ENCODE measurements at regions not wholly inside any gene's neighbourhood (a gene's known extent, or its start where the extent isn't known, plus 50 kb on each side); places are given as distances from the start of the nearest gene placed in this dataset.

DNA sequence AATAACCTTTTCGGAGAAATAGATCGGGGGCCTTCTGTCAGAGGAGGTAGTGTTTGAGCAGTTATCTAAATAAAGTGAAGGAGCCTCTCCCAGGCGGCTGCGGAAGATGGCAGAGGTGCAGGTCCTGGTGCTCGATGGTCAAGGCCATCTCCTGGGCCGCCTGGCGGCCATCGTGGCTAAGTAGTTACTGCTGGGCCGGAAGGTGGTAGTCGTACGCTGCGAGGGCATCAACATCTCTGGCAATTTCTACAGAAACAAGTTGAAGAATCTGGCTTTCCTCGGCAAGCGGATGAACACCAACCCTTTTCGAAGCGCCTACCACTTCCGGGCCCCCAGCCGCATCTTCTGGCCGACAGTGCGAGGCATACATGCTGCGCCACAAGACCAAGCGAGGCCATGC is 186.1 kb downstream of the KTN1 start:
- no peak overlapping the region for H2AFZ ChIP-seq (ENCODE audit: low read depth)
- H3K4me1 ChIP-seq (ENCODE audit: low read depth, poor library complexity, severe bottlenecking), result no peaks in the 10 kb centered on the region
- H3K9ac ChIP-seq, result no peak overlapping the region
- no peak overlapping the region for H3K4me3 ChIP-seq (IDR thresholded peaks at IDR 0.05; ENCODE audit: insufficient read depth, low read depth, low read length)
- no peaks in the 10 kb centered on the region for H3K36me3 ChIP-seq (ENCODE audit: insufficient read depth)
- no peaks in the 10 kb centered on the region for H3K79me2 ChIP-seq (ENCODE audit: insufficient read depth, low read depth)
- TF ChIP-seq, protein P1, sequence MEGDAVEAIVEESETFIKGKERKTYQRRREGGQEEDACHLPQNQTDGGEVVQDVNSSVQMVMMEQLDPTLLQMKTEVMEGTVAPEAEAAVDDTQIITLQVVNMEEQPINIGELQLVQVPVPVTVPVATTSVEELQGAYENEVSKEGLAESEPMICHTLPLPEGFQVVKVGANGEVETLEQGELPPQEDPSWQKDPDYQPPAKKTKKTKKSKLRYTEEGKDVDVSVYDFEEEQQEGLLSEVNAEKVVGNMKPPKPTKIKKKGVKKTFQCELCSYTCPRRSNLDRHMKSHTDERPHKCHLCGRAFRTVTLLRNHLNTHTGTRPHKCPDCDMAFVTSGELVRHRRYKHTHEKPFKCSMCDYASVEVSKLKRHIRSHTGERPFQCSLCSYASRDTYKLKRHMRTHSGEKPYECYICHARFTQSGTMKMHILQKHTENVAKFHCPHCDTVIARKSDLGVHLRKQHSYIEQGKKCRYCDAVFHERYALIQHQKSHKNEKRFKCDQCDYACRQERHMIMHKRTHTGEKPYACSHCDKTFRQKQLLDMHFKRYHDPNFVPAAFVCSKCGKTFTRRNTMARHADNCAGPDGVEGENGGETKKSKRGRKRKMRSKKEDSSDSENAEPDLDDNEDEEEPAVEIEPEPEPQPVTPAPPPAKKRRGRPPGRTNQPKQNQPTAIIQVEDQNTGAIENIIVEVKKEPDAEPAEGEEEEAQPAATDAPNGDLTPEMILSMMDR (conservative IDR thresholded peaks at IDR 0.05; ENCODE audit: low read depth, low read length), result no peak
- H4K20me1 ChIP-seq (ENCODE audit: insufficient read depth), result no peaks in the 10 kb centered on the region
- H3K27me3 ChIP-seq (ENCODE audit: insufficient read depth, low read depth), result no peaks in the 10 kb centered on the region
- H3K4me2 ChIP-seq, result no peak overlapping the region
- no peak overlapping the region for H3K27ac ChIP-seq

DNA sequence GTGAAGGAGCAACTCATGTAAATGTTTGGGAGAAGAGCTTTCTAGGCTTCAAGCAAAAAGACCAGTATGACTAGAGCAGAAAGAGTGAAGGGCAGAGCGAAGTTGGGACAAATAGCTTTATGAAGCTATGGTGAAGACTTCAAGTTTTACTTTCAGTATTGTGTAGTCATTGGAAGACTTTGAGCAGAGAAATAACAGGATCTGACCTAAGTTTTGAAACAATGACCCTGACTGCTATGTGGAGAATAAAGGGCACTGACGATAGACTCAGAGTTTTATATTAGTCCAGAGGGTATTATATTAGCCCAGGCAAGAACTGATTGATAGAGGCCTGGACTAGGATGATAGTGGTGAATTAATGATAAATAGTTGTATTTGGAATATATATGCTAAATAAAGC is 187.3 kb downstream of the KTN1 start:
- Histone ChIP-seq H4K20me1 (ENCODE audit: insufficient read depth) (no peaks in the 10 kb centered on the region), H3K4me3 (IDR thresholded peaks at IDR 0.05; ENCODE audit: insufficient read depth, low read depth, low read length) (no peak overlapping the region), H3K27me3 (ENCODE audit: insufficient read depth, low read depth) (no peaks in the 10 kb centered on the region), H3K79me2 (ENCODE audit: insufficient read depth, low read depth) (no peaks in the 10 kb centered on the region), H3K4me2 (no peak overlapping the region), H2AFZ (ENCODE audit: low read depth) (no peak overlapping the region), H3K27ac (no peak overlapping the region), H3K4me1 (ENCODE audit: low read depth, poor library complexity, severe bottlenecking) (no peaks in the 10 kb centered on the region), H3K9ac (no peak overlapping the region), H3K36me3 (ENCODE audit: insufficient read depth) (no peaks in the 10 kb centered on the region)
- TF ChIP-seq, protein P1 (conservative IDR thresholded peaks at IDR 0.05; ENCODE audit: low read depth, low read length), result no peak

DNA sequence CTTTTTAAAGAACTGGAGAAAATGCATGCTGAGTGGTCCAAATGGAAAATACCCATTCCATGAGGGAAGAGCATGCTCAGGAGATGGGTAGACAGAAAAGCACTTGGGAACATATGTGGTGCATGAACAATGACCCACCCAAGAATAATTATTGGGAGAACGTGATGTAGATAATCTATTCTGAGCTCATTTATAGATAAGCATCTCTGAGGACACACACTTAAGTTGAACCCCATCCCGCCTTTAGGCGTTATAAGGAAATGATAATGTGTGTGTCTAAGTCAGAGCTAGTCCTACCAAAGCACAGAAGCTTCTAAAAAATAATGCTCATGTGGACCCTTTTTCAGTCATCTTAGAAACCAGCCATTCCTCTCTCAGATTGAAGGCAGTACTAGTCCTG is 189.9 kb downstream of the KTN1 start:
- Histone ChIP-seq H3K4me2 (no peak overlapping the region), H3K27me3 (ENCODE audit: insufficient read depth, low read depth) (no peaks in the 10 kb centered on the region), H3K27ac (no peak overlapping the region), H3K4me1 (ENCODE audit: low read depth, poor library complexity, severe bottlenecking) (no peaks in the 10 kb centered on the region), H4K20me1 (ENCODE audit: insufficient read depth) (no peaks in the 10 kb centered on the region), H3K79me2 (ENCODE audit: insufficient read depth, low read depth) (no peaks in the 10 kb centered on the region), H3K36me3 (ENCODE audit: insufficient read depth) (no peaks in the 10 kb centered on the region), H3K9ac (no peak overlapping the region), H3K4me3 (IDR thresholded peaks at IDR 0.05; ENCODE audit: insufficient read depth, low read depth, low read length) (no peak overlapping the region), H2AFZ (ENCODE audit: low read depth) (no peak overlapping the region)
- TF ChIP-seq, protein P1 (conservative IDR thresholded peaks at IDR 0.05; ENCODE audit: low read depth, low read length), result no peak

DNA sequence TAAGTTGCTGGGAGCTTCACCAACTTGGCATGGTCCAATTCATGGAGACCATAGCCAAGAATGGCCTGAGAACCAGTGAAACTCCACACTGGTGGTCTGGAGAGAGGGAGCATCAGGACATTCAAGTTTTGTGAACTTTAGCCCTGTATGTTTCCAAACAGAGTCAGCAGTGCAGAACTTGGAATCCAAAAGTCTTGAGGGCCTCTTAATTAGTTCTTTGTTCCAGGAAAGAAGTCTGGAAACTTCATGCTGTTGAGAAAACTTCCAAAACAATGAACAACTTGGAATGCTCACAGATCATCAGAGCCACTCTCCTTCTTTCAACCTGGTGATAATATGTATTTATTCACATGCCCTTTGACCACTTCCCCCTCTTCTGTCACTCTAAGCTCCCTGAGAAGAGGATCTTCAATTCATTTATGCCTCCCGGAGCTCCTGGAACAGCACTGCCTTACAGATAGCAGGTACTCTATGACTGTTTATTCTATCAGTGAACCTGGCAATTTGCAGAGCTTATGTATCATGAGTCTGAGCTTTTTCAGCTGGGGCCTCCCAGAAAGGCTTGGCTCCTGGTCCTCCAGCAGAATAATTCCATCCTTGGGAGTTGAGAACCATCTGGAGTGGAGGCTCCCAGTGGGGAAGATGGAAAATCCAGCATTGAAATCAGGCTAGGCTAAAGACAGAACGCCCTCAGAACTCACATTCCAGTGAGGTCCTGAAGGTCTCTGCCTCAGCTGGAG is 191.4 kb downstream of the KTN1 start:
- no peak overlapping the region for H2AFZ ChIP-seq (ENCODE audit: low read depth)

More for the DNA sequence above, 191.4 kb downstream of the KTN1 start:
- Histone ChIP-seq H3K36me3 (ENCODE audit: insufficient read depth) (no peaks in the 10 kb centered on the region), H3K4me1 (ENCODE audit: low read depth, poor library complexity, severe bottlenecking) (no peaks in the 10 kb centered on the region), H3K4me3 (IDR thresholded peaks at IDR 0.05; ENCODE audit: insufficient read depth, low read depth, low read length) (no peak overlapping the region), H3K27ac (no peak overlapping the region), H3K79me2 (ENCODE audit: insufficient read depth, low read depth) (no peaks in the 10 kb centered on the region), H4K20me1 (ENCODE audit: insufficient read depth) (no peaks in the 10 kb centered on the region), H3K27me3 (ENCODE audit: insufficient read depth, low read depth) (no peaks in the 10 kb centered on the region), H3K9ac (no peak overlapping the region), H3K4me2 (no peak overlapping the region)
- TF ChIP-seq, protein P1 (conservative IDR thresholded peaks at IDR 0.05; ENCODE audit: low read depth, low read length), result no peak

Measured in KMS-11 (cell line).